ENCODE measurements at regions not wholly inside any gene's neighbourhood (a gene's known extent, or its start where the extent isn't known, plus 50 kb on each side); places are given as distances from the start of the nearest gene placed in this dataset.

GRCh38 chr13:42388326-42388725 lies 116.4 kb downstream of the AKAP11 start:
- TF ChIP-seq EP300 (conservative IDR thresholded peaks at IDR 0.05; ENCODE audit: poor library complexity, severe bottlenecking) (no peak), CTCF (IDR thresholded peaks at IDR 0.05; ENCODE audit: poor library complexity, severe bottlenecking) (no peak)

Data from neural cell (in vitro differentiated cells).